ENCODE measurements at regions not wholly inside any gene's neighbourhood (a gene's known extent, or its start where the extent isn't known, plus 50 kb on each side); places are given as distances from the start of the nearest gene placed in this dataset.

DNA sequence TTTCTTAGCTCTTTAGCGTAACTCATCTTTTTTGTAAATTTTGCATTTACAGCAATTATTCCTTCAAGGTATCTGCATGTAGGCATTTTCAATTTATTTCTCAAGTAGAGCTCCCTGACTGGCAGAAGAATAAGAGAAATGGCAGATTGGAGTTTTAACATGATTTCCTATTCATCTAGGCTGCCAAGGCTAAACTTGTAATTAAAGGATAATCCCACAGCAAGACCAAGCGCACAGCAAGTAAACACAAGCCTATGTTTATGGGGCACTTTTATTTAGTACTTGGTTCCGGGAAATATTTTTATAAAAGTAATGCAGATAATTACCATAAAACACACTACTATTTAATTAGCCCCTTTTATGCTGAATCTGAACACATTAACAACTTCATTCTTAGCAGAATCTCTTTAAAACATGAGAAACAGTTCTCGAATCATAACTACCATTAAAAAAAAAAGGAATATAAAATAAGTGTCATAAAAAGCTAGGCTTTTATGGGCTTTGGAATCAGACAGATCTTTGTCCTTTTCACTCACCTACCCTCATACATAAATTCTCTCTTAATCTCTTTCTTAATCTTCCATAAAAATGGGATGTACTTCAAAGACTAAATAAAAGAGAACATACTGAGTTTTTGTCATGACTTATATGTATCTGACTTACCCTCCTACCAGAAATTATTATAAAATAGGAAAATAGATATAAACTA is 961.6 kb upstream of the MIR17HG start:
- no peak for FAIRE-seq
- TF ChIP-seq POLR2AphosphoS5 (IDR thresholded peaks at IDR 0.05; ENCODE audit: low read depth, low read length): no peak
- TF ChIP-seq TAF1 (IDR thresholded peaks at IDR 0.05; ENCODE audit: borderline replicate concordance, low read depth, low read length): no peak
- TF ChIP-seq POLR2A (IDR thresholded peaks at IDR 0.05; ENCODE audit: low read depth, low read length): no peak
- no peak for DNase-seq (ENCODE audit: insufficient read length)

DNA sequence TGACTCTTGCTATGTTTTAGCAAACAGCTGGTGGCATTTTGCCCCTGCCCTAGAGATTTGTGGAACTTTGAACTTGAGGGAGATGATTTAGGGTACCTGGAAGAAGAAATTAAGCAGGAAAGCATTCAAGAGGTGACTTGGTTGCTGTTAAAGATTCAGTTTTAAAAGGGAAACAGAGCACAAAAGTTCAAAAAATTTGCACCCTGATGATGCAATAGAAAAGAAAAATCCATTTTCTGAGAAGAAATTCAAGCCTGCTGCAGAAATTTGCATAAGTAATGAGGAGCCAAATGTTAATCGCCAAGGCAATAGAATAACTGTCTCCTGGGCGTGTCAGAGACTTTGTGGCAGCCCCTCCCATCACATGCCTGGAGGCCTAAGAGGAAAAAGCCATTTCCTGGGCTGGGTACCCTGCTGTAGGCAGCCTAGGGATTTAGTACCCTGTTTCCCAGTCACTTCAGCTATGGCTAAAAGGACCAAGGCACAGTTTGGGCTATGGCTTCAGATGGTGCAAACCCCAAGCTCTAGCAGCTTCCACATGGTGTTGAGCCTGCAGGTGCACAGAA is 958.5 kb upstream of the MIR17HG start:
- DNase-seq (ENCODE audit: insufficient read length): no peak
- no peak for TF ChIP-seq POLR2A (IDR thresholded peaks at IDR 0.05; ENCODE audit: low read depth, low read length)
- TF ChIP-seq POLR2AphosphoS5 (IDR thresholded peaks at IDR 0.05; ENCODE audit: low read depth, low read length): no peak
- no peak for TF ChIP-seq TAF1 (IDR thresholded peaks at IDR 0.05; ENCODE audit: borderline replicate concordance, low read depth, low read length)
- FAIRE-seq: no peak

GRCh38 chr13:90389537-90389936 is 958.0 kb upstream of the MIR17HG start:
- DNase-seq (ENCODE audit: insufficient read length) (no peak), FAIRE-seq (no peak)
- TF ChIP-seq POLR2AphosphoS5 (IDR thresholded peaks at IDR 0.05; ENCODE audit: low read depth, low read length) (no peak), POLR2A (IDR thresholded peaks at IDR 0.05; ENCODE audit: low read depth, low read length) (no peak), TAF1 (IDR thresholded peaks at IDR 0.05; ENCODE audit: borderline replicate concordance, low read depth, low read length) (no peak)

DNA sequence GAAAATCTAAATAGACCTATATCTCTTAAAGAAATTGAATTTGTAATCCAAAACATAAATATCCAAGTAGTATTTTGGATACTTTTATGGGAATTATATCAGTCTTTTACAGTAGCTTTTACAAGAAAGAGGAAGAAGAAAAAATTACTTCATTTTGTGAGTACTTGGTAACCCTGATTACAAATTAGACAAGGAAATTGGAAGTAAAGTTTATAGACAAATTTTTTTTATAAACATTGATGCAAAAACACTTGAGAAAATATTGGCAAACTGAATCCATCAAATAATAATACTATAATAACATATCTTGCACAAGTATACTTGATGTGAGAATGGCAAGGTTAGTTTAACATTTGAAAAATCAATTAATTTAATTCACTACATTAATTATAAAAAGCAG is 954.1 kb upstream of the MIR17HG start:
- FAIRE-seq: no peak
- DNase-seq (ENCODE audit: insufficient read length): no peak
- no peak for TF ChIP-seq POLR2AphosphoS5 (IDR thresholded peaks at IDR 0.05; ENCODE audit: low read depth, low read length)
- no peak for TF ChIP-seq POLR2A (IDR thresholded peaks at IDR 0.05; ENCODE audit: low read depth, low read length)
- no peak for TF ChIP-seq TAF1 (IDR thresholded peaks at IDR 0.05; ENCODE audit: borderline replicate concordance, low read depth, low read length)

DNA sequence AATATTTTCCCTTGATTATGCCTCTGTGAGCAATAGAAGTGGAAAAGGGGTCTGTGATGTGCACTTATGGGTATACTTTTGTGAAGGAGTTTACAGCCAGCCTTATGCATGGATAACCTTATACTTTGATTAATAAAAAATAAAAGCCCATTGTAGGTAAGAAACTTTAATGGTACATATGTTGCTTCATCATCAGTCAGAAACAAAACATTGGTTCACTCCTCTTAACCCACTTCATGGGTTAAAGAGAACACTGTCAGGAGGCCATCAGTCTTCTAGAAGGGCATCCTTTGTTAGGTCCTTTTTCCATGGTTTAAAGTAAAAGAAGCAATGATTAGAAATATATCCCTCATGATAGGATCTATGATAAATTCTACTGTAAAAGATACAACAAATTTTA is 952.1 kb upstream of the MIR17HG start:
- no peak for FAIRE-seq
- TF ChIP-seq POLR2A (IDR thresholded peaks at IDR 0.05; ENCODE audit: low read depth, low read length) (no peak), POLR2AphosphoS5 (IDR thresholded peaks at IDR 0.05; ENCODE audit: low read depth, low read length) (no peak), TAF1 (IDR thresholded peaks at IDR 0.05; ENCODE audit: borderline replicate concordance, low read depth, low read length) (no peak)
- no peak for DNase-seq (ENCODE audit: insufficient read length)

DNA sequence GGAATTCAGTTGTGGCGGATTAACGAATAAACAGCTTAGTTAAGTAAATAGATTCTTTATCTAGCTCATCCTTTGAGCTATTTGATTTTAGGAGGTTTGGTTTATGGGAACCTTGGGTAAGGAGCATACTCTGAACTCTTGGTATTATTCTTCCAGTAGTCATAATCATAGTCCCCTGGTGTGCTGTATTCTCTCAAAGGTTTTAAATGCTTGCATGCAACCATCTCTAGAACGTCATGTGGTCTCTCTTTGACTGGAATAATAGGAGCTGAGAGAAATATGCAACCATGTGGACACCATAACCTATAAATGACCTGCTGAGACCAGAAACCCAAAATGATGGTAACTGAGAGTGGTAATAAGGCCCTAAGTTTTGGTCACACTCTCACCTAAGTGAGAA is 951.6 kb upstream of the MIR17HG start:
- no peak for TF ChIP-seq TAF1 (IDR thresholded peaks at IDR 0.05; ENCODE audit: borderline replicate concordance, low read depth, low read length)
- TF ChIP-seq POLR2AphosphoS5 (IDR thresholded peaks at IDR 0.05; ENCODE audit: low read depth, low read length): no peak
- TF ChIP-seq POLR2A (IDR thresholded peaks at IDR 0.05; ENCODE audit: low read depth, low read length): no peak
- DNase-seq (ENCODE audit: insufficient read length) (no peak), FAIRE-seq (no peak)

GRCh38 chr13:90396266-90396665 is 951.2 kb upstream of the MIR17HG start:
- no peak for FAIRE-seq
- TF ChIP-seq TAF1 (IDR thresholded peaks at IDR 0.05; ENCODE audit: borderline replicate concordance, low read depth, low read length): no peak
- no peak for DNase-seq (ENCODE audit: insufficient read length)

GRCh38 chr13:90397503-90397902 is 950.0 kb upstream of the MIR17HG start:
- TF ChIP-seq POLR2AphosphoS5 (IDR thresholded peaks at IDR 0.05; ENCODE audit: low read depth, low read length) (no peak), POLR2A (IDR thresholded peaks at IDR 0.05; ENCODE audit: low read depth, low read length) (no peak), TAF1 (IDR thresholded peaks at IDR 0.05; ENCODE audit: borderline replicate concordance, low read depth, low read length) (no peak)
- DNase-seq (ENCODE audit: insufficient read length) (no peak), FAIRE-seq (no peak)

GRCh38 chr13:90400372-90400771 is 947.1 kb upstream of the MIR17HG start:
- DNase-seq (ENCODE audit: insufficient read length) (no peak), FAIRE-seq (no peak)
- TF ChIP-seq TAF1 (IDR thresholded peaks at IDR 0.05; ENCODE audit: borderline replicate concordance, low read depth, low read length) (no peak), POLR2AphosphoS5 (IDR thresholded peaks at IDR 0.05; ENCODE audit: low read depth, low read length) (no peak), POLR2A (IDR thresholded peaks at IDR 0.05; ENCODE audit: low read depth, low read length) (no peak)

DNA sequence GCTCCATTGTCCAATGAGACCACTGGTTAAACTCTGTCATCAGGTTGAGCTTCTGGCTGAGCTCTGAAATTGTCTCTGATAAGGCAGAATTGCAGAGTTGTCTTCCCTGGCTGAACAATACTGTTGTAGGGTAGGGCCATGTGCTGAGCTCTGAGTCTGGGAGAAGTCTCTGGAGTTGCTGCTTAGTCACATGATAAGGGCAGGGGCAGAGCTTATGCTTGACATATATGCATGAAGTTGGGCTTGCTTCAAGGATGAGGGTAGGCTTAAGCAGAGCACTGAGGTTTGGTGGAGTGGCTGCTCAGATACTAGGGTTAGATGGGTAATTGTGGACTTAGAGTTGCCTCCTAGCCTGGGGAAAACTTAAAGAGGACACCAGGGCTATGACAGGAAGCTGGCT is 946.3 kb upstream of the MIR17HG start:
- FAIRE-seq (no peak), DNase-seq (ENCODE audit: insufficient read length) (no peak)
- no peak for TF ChIP-seq POLR2A (IDR thresholded peaks at IDR 0.05; ENCODE audit: low read depth, low read length)
- TF ChIP-seq POLR2AphosphoS5 (IDR thresholded peaks at IDR 0.05; ENCODE audit: low read depth, low read length): no peak
- TF ChIP-seq TAF1 (IDR thresholded peaks at IDR 0.05; ENCODE audit: borderline replicate concordance, low read depth, low read length): no peak

GRCh38 chr13:90402102-90402501 is 945.4 kb upstream of the MIR17HG start:
- DNase-seq (ENCODE audit: insufficient read length) (no peak), FAIRE-seq (no peak)

GRCh38 chr13:90402613-90403012 is 944.9 kb upstream of the MIR17HG start:
- TF ChIP-seq POLR2AphosphoS5 (IDR thresholded peaks at IDR 0.05; ENCODE audit: low read depth, low read length) (no peak), TAF1 (IDR thresholded peaks at IDR 0.05; ENCODE audit: borderline replicate concordance, low read depth, low read length) (no peak), POLR2A (IDR thresholded peaks at IDR 0.05; ENCODE audit: low read depth, low read length) (no peak)
- DNase-seq (ENCODE audit: insufficient read length) (no peak), FAIRE-seq (no peak)

More at GRCh38 chr13:90402102-90402501, 945.4 kb upstream of the MIR17HG start:
- no peak for TF ChIP-seq POLR2AphosphoS5 (IDR thresholded peaks at IDR 0.05; ENCODE audit: low read depth, low read length)
- no peak for TF ChIP-seq TAF1 (IDR thresholded peaks at IDR 0.05; ENCODE audit: borderline replicate concordance, low read depth, low read length)
- TF ChIP-seq POLR2A (IDR thresholded peaks at IDR 0.05; ENCODE audit: low read depth, low read length): no peak

All from GM12892 (cell line).